ENCODE measurements at regions not wholly inside any gene's neighbourhood (a gene's known extent, or its start where the extent isn't known, plus 50 kb on each side); places are given as distances from the start of the nearest gene placed in this dataset.

GRCh38 chr5:2865856-2866255 lies 114.4 kb upstream of the IRX2 start:
- TF ChIP-seq CTCF (IDR thresholded peaks at IDR 0.05) (no peak), POLR2A (IDR thresholded peaks at IDR 0.05) (no peak), POLR2AphosphoS5 (IDR thresholded peaks at IDR 0.05) (no peak)

All from transverse colon (tissue), 4 donors.